DND-41 (cell line): ENCODE measurements at regions not wholly inside any gene's neighbourhood (a gene's known extent, or its start where the extent isn't known, plus 50 kb on each side); places are given as distances from the start of the nearest gene placed in this dataset.

Source experiments
- ATAC-seq: fragments of 200-7000 bp; cut with Tn5 transposase; 3 replicates; pipeline ENCODE4 v1.9.1; 2021; ENCODE audit warnings: low read depth; ENCODE audit not compliant: insufficient read depth
- DNase-seq: peaks from one replicate; pipeline ENCODE4 v3.0.0-alpha.2; 2020
- H2AFZ ChIP-seq: 2 replicates; pipeline ENCODE4 v1.6.0; 2012; ENCODE audit warnings: low read depth, low read length
- H3K27ac ChIP-seq: 2 replicates; pipeline ENCODE4 v1.5.1; 2012; ENCODE audit warnings: low read length, inconsistent platforms
- H3K27me3 ChIP-seq: fragments of 200-600 bp; sonication (generic); 2 replicates; pipeline ENCODE4 v1.6.0; 2012; ENCODE audit warnings: low read length, mild to moderate bottlenecking, inconsistent platforms; ENCODE audit not compliant: insufficient read depth, poor library complexity
- H3K36me3 ChIP-seq: 2 replicates; pipeline ENCODE4 v1.5.1; 2012; ENCODE audit warnings: low read length, inconsistent platforms; ENCODE audit not compliant: insufficient read depth
- H3K4me1 ChIP-seq: 2 replicates; pipeline ENCODE4 v1.5.1; 2012; ENCODE audit warnings: mild to moderate bottlenecking, low read length; ENCODE audit not compliant: insufficient read depth
- H3K4me2 ChIP-seq: 2 replicates; pipeline ENCODE4 v1.6.0; 2012; ENCODE audit warnings: mild to moderate bottlenecking, moderate library complexity, low read length, inconsistent platforms; ENCODE audit not compliant: insufficient read depth
- H3K4me3 ChIP-seq, 2 experiments: fragments of 200-600 bp in 1 of 2; shearing (Covaris generic) in 1 of 2; 2 replicates each; pipeline ENCODE4 v1.5.1; 2012 to 2016; ENCODE audit warnings: inconsistent platforms in 2 of 2, low read length in 2 of 2, mild to moderate bottlenecking in 2 of 2, low read depth in 1 of 2, moderate library complexity in 1 of 2
- H3K79me2 ChIP-seq: 2 replicates; pipeline ENCODE4 v1.6.0; 2012; ENCODE audit warnings: low read length, inconsistent platforms; ENCODE audit not compliant: insufficient read depth
- H3K9ac ChIP-seq: 2 replicates; pipeline ENCODE4 v1.6.0; 2012; ENCODE audit warnings: low read depth, mild to moderate bottlenecking, inconsistent platforms, low read length, moderate library complexity
- H3K9me3 ChIP-seq: 2 replicates; pipeline ENCODE4 v1.5.1; 2012; ENCODE audit warnings: low read length, moderate library complexity, mild to moderate bottlenecking, inconsistent platforms; ENCODE audit not compliant: insufficient read depth, severe bottlenecking
- H4K20me1 ChIP-seq: 2 replicates; pipeline ENCODE4 v1.6.0; 2012; ENCODE audit warnings: low read length; ENCODE audit not compliant: insufficient read depth
- EZH2 ChIP-seq: IDR thresholded peaks from 3 replicates; pipeline ENCODE4 v1.6.1; 2012; ENCODE audit warnings: borderline replicate concordance, low read depth, mild to moderate bottlenecking, moderate library complexity, low read length, inconsistent platforms; ENCODE audit not compliant: severe bottlenecking
- TF ChIP-seq, protein P1 (sequence below): IDR thresholded peaks from 2 replicates; pipeline ENCODE4 v1.5.1; 2012; ENCODE audit warnings: borderline replicate concordance, low read length, moderate library complexity, mild to moderate bottlenecking; ENCODE audit not compliant: poor library complexity, severe bottlenecking; ENCODE audit errors: extremely low read depth

DNA sequence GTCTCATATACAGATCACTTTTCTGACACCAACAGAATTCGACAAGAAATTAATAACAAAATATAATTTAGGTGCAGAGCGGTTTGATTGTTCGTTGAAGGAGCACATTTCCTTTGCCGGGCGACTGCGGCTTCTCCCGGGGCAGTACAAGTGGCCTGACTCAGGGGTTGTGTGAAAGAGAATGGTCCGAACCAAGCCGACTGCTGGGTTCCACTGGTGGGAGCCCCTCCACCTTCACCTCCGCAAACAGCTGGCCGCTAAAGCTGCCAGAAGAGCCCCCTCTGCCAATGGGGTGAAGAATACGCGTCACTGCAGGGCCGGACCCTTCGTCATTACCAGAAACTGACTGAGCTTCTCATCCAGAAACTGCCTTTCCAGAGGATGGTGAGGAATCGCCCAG lies 156.0 kb upstream of the IFNE start:
- ATAC-seq, result no peak
- H3K4me3 ChIP-seq, result no peak overlapping the region
- H3K36me3 ChIP-seq, result no peaks in the 10 kb centered on the region
- TF ChIP-seq EZH2, result no peak
- TF ChIP-seq, protein P1, sequence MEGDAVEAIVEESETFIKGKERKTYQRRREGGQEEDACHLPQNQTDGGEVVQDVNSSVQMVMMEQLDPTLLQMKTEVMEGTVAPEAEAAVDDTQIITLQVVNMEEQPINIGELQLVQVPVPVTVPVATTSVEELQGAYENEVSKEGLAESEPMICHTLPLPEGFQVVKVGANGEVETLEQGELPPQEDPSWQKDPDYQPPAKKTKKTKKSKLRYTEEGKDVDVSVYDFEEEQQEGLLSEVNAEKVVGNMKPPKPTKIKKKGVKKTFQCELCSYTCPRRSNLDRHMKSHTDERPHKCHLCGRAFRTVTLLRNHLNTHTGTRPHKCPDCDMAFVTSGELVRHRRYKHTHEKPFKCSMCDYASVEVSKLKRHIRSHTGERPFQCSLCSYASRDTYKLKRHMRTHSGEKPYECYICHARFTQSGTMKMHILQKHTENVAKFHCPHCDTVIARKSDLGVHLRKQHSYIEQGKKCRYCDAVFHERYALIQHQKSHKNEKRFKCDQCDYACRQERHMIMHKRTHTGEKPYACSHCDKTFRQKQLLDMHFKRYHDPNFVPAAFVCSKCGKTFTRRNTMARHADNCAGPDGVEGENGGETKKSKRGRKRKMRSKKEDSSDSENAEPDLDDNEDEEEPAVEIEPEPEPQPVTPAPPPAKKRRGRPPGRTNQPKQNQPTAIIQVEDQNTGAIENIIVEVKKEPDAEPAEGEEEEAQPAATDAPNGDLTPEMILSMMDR, result no peak
- H4K20me1 ChIP-seq, result no peaks in the 10 kb centered on the region
- no peaks in the 10 kb centered on the region for H3K4me1 ChIP-seq
- no peak overlapping the region for H3K27ac ChIP-seq
- H3K9me3 ChIP-seq, result no peaks in the 10 kb centered on the region
- no peak overlapping the region for H2AFZ ChIP-seq
- H3K79me2 ChIP-seq, result no peaks in the 10 kb centered on the region
- no peak for DNase-seq
- H3K27me3 ChIP-seq, result no peaks in the 10 kb centered on the region
- no peak overlapping the region for H3K4me2 ChIP-seq
- H3K9ac ChIP-seq, result no peak overlapping the region

DNA sequence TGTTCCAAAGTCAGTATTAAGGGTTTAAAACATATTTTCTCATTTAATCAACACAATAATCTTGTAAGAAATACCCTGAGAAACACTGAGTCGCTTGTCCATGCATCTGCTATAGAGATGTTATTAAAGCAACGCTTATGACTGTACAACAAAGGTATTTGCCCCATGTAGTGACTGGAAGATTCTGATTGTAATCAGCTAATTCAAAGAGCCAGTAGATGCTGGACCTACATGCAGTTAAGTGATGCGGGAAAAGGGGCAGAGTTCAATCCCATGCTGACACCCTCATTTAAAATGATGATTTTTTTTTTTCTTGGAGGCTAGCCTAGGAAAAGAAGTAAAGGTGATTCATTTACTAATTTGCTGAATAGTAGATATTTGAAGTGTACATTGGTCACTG lies 149.3 kb upstream of the MTAP start:
- no peak overlapping the region for H3K27ac ChIP-seq
- TF ChIP-seq EZH2, result no peak
- TF ChIP-seq, protein P1, result no peak
- no peak overlapping the region for H2AFZ ChIP-seq
- H3K4me2 ChIP-seq, result no peak overlapping the region
- H4K20me1 ChIP-seq, result no peaks in the 10 kb centered on the region
- H3K9me3 ChIP-seq, result no peaks in the 10 kb centered on the region
- H3K36me3 ChIP-seq, result no peaks in the 10 kb centered on the region
- H3K4me1 ChIP-seq, result no peaks in the 10 kb centered on the region
- H3K4me3 ChIP-seq, result no peak overlapping the region
- H3K9ac ChIP-seq, result no peak overlapping the region
- H3K79me2 ChIP-seq, result no peaks in the 10 kb centered on the region
- ATAC-seq (no peak), DNase-seq (no peak)
- no peaks in the 10 kb centered on the region for H3K27me3 ChIP-seq

DNA sequence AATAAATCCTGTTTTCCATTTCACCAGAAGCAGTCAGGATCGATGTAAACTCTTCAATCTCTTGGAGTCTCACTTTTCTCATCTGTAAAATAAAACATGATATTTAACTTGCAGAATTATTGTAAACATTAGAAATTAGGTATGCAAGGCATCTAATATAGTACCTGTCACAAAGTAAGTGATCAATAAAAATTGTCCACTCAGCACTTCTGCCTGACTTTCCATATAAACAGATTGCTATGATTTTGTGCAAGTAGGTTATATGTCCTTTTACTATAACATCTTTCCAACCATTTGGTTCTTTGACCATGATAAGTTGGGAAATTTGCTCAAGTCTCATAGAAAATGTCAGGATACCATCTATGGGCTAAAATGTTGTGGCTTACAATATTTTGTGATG lies 148.8 kb upstream of the MTAP start:
- no peak overlapping the region for H2AFZ ChIP-seq
- DNase-seq (no peak), ATAC-seq (no peak)
- H3K4me1 ChIP-seq, result no peaks in the 10 kb centered on the region
- H3K4me3 ChIP-seq, result no peak overlapping the region
- H4K20me1 ChIP-seq, result no peaks in the 10 kb centered on the region
- H3K36me3 ChIP-seq, result no peaks in the 10 kb centered on the region
- H3K79me2 ChIP-seq, result no peaks in the 10 kb centered on the region
- H3K9me3 ChIP-seq, result no peaks in the 10 kb centered on the region
- no peak overlapping the region for H3K9ac ChIP-seq
- TF ChIP-seq, protein P1, result no peak
- TF ChIP-seq EZH2, result no peak
- no peak overlapping the region for H3K27ac ChIP-seq
- no peak overlapping the region for H3K4me2 ChIP-seq
- H3K27me3 ChIP-seq, result no peaks in the 10 kb centered on the region
